IMR-90 (cell line): ENCODE measurements at regions not wholly inside any gene's neighbourhood (a gene's known extent, or its start where the extent isn't known, plus 50 kb on each side); places are given as distances from the start of the nearest gene placed in this dataset.

ENCODE experiments used
- ATAC-seq: fragments of 200-7000 bp; cut with Tn5 transposase; 2 replicates; pipeline ENCODE4 v1.9.1; 2020; ENCODE audit warnings: low read depth, mild to moderate bottlenecking, moderate library complexity
- BruUV-seq: library from RNA; stranded (reverse); fragments of 400-500 nt; replicated peaks from 2 replicates; lab custom pipeline; 2021; lab: Mats Ljungman, UMichigan
- CTCF ChIA-PET: fragments of 300-600 bp; formaldehyde crosslinking; extraction: SDS; loops from one replicate; lab custom pipeline; 2021; ENCODE audit warnings: antibody characterized with exemption; lab: Yijun Ruan, JAX
- POLR2A ChIA-PET: fragments of 300-600 bp; sonication (Branson Sonifier 250); formaldehyde crosslinking; loops from one replicate; lab custom pipeline; 2022; ENCODE audit warnings: antibody characterized with exemption; ENCODE audit not compliant: unreplicated experiment; lab: Charles Lee
- DNase-seq: peaks from one replicate; pipeline ENCODE4 v3.0.0; 2013
- H2AFZ ChIP-seq: replicated peaks from 2 replicates; pipeline ENCODE3; 2013; ENCODE audit warnings: low read length, mild to moderate bottlenecking; ENCODE audit not compliant: poor library complexity
- H2AK5ac ChIP-seq: 2 replicates; pipeline ENCODE4 v1.6.1; 2013; ENCODE audit warnings: low read depth, low read length, inconsistent platforms
- H2AK9ac ChIP-seq: replicated peaks from 2 replicates; pipeline ENCODE3; 2013; ENCODE audit warnings: mild to moderate bottlenecking, low read depth, low read length, moderate library complexity; ENCODE audit not compliant: poor library complexity
- H2BK120ac ChIP-seq: 2 replicates; pipeline ENCODE4 v1.6.1; 2013; ENCODE audit warnings: low read depth, low read length, inconsistent platforms
- H2BK15ac ChIP-seq: 3 replicates; pipeline ENCODE4 v1.6.1; 2013; ENCODE audit warnings: low read depth, low read length, inconsistent platforms
- H2BK20ac ChIP-seq: 2 replicates; pipeline ENCODE4 v1.6.1; 2013; ENCODE audit warnings: low read depth, mild to moderate bottlenecking, inconsistent platforms, low read length, moderate library complexity
- H2BK5ac ChIP-seq: 2 replicates; pipeline ENCODE4 v1.6.1; 2013; ENCODE audit warnings: mild to moderate bottlenecking, low read depth, low read length, inconsistent platforms; ENCODE audit not compliant: poor library complexity, severe bottlenecking
- H3K14ac ChIP-seq: replicated peaks from 2 replicates; pipeline ENCODE4 v1.6.1; 2013; ENCODE audit warnings: low read depth, low read length, inconsistent platforms
- H3K18ac ChIP-seq: 2 replicates; pipeline ENCODE4 v1.6.1; 2013; ENCODE audit warnings: low read depth, low read length, control low read depth
- H3K23ac ChIP-seq: 2 replicates; pipeline ENCODE4 v1.6.1; 2013; ENCODE audit warnings: low read depth, low read length, inconsistent platforms
- H3K27ac ChIP-seq: 2 replicates; pipeline ENCODE4 v1.5.1; 2013; ENCODE audit warnings: mild to moderate bottlenecking, control low read depth, low read length; ENCODE audit not compliant: insufficient read depth
- H3K27me3 ChIP-seq: 2 replicates; pipeline ENCODE4 v1.6.1; 2013; ENCODE audit warnings: low read length; ENCODE audit not compliant: control insufficient read depth, insufficient read depth
- H3K36me3 ChIP-seq: 2 replicates; pipeline ENCODE4 v1.6.1; 2013; ENCODE audit warnings: low read length, mixed read lengths; ENCODE audit not compliant: control insufficient read depth, insufficient read depth
- H3K4ac ChIP-seq: 2 replicates; pipeline ENCODE4 v1.6.1; 2013; ENCODE audit warnings: low read depth, low read length, inconsistent platforms
- H3K4me1 ChIP-seq: 2 replicates; pipeline ENCODE4 v1.6.1; 2013; ENCODE audit warnings: low read length, mixed read lengths; ENCODE audit not compliant: control insufficient read depth, insufficient read depth
- H3K4me2 ChIP-seq: 2 replicates; pipeline ENCODE4 v1.6.1; 2013; ENCODE audit warnings: low read depth, mild to moderate bottlenecking, control low read depth, low read length, moderate library complexity
- H3K4me3 ChIP-seq: 2 replicates; pipeline ENCODE4 v1.5.1; 2013; ENCODE audit warnings: low read depth, mild to moderate bottlenecking, control low read depth, low read length, moderate library complexity; ENCODE audit not compliant: insufficient read depth
- H3K56ac ChIP-seq: 2 replicates; pipeline ENCODE4 v1.6.1; 2013; ENCODE audit warnings: low read length, inconsistent platforms; ENCODE audit not compliant: insufficient read depth; ENCODE audit errors: extremely low read depth
- H3K79me1 ChIP-seq, 2 experiments: 2 replicates each; pipeline ENCODE4 v1.6.1; 2013; ENCODE audit warnings: low read length in 2 of 2, inconsistent platforms in 1 of 2, low read depth in 1 of 2
- H3K9ac ChIP-seq: 2 replicates; pipeline ENCODE4 v1.6.1; 2013; ENCODE audit warnings: low read depth, low read length, control low read depth
- H3K9me1 ChIP-seq: 2 replicates; pipeline ENCODE4 v1.6.1; 2013; ENCODE audit warnings: low read length, inconsistent platforms; ENCODE audit not compliant: insufficient read depth
- H3K9me3 ChIP-seq: 2 replicates; pipeline ENCODE4 v1.6.1; 2013; ENCODE audit warnings: low read length; ENCODE audit not compliant: control insufficient read depth, insufficient read depth
- H4K20me1 ChIP-seq: 2 replicates; pipeline ENCODE4 v1.6.1; 2013; ENCODE audit warnings: low read length, inconsistent platforms; ENCODE audit not compliant: insufficient read depth
- H4K5ac ChIP-seq: 2 replicates; pipeline ENCODE4 v1.6.1; 2013; ENCODE audit warnings: mild to moderate bottlenecking, low read depth, low read length, control low read depth
- H4K8ac ChIP-seq, 2 experiments: 2 replicates each; pipeline ENCODE4 v1.6.1; 2013; ENCODE audit warnings: low read depth in 2 of 2, low read length in 2 of 2, control low read depth in 1 of 2, inconsistent platforms in 1 of 2
- H4K91ac ChIP-seq: 2 replicates; pipeline ENCODE4 v1.6.1; 2013; ENCODE audit warnings: low read depth, low read length, inconsistent platforms; ENCODE audit not compliant: insufficient read depth
- BHLHE40 ChIP-seq: fragments of 150-350 bp; IDR thresholded peaks from 2 replicates; pipeline ENCODE4 v1.6.1; 2016; ENCODE audit warnings: mild to moderate bottlenecking, low read depth, low read length
- CEBPB ChIP-seq: IDR thresholded peaks from 2 replicates; pipeline ENCODE4 v1.6.1; 2012; ENCODE audit warnings: low read depth, low read length, improper control_type of control experiment
- CHD1 ChIP-seq: IDR thresholded peaks from 2 replicates; pipeline ENCODE4 v1.6.1; 2012; ENCODE audit warnings: low read depth, low read length, improper control_type of control experiment
- CTCF ChIP-seq: conservative IDR thresholded peaks from 2 replicates; pipeline ENCODE4 v1.5.1; 2012; ENCODE audit warnings: mild to moderate bottlenecking, low read depth, low read length, improper control_type of control experiment
- FOS ChIP-seq: fragments of 150-350 bp; IDR thresholded peaks from 2 replicates; pipeline ENCODE4 v1.6.1; 2016; ENCODE audit warnings: low read depth, low read length
- MAFK ChIP-seq: IDR thresholded peaks from 2 replicates; pipeline ENCODE4 v1.6.1; 2012; ENCODE audit warnings: low read depth, low read length, improper control_type of control experiment
- MAZ ChIP-seq: IDR thresholded peaks from 2 replicates; pipeline ENCODE4 v1.6.1; 2012; ENCODE audit warnings: low read depth, mild to moderate bottlenecking, low read length, improper control_type of control experiment, moderate library complexity, borderline replicate concordance
- MXI1 ChIP-seq: IDR thresholded peaks from 2 replicates; pipeline ENCODE4 v1.6.1; 2012; ENCODE audit warnings: low read depth, mild to moderate bottlenecking, low read length, moderate library complexity, borderline replicate concordance
- NFE2L2 ChIP-seq: fragments of 150-350 bp; IDR thresholded peaks from 2 replicates; pipeline ENCODE4 v1.6.1; 2016; ENCODE audit warnings: low read depth, mild to moderate bottlenecking, low read length
- POLR2A ChIP-seq: IDR thresholded peaks from 2 replicates; pipeline ENCODE4 v1.6.1; 2012; ENCODE audit warnings: mild to moderate bottlenecking, low read depth, low read length
- RAD21 ChIP-seq: IDR thresholded peaks from 2 replicates; pipeline ENCODE4 v1.6.1; 2012; ENCODE audit warnings: low read length, improper control_type of control experiment
- RCOR1 ChIP-seq: IDR thresholded peaks from 2 replicates; pipeline ENCODE4 v1.6.1; 2012; ENCODE audit warnings: mild to moderate bottlenecking, low read length, improper control_type of control experiment; ENCODE audit not compliant: insufficient replicate concordance
- RFX5 ChIP-seq: IDR thresholded peaks from 2 replicates; pipeline ENCODE4 v1.8.0; 2012; ENCODE audit warnings: low read depth, mild to moderate bottlenecking, low read length, moderate library complexity
- SMC3 ChIP-seq: fragments of 150-350 bp; IDR thresholded peaks from 2 replicates; pipeline ENCODE4 v1.6.1; 2016; ENCODE audit warnings: low read depth, mild to moderate bottlenecking, antibody characterized with exemption, low read length, moderate library complexity
- WGBS, 2 experiments: methylation state at CpG; one replicate each; pipeline versions ENCODE4 v1.1.5 to v1.1.7; 2013; ENCODE audit warnings: missing lambda C conversion rate in 2 of 2; ENCODE audit not compliant: insufficient read length in 1 of 2; ENCODE audit errors: extremely low coverage in 2 of 2; 5-methylcytosine and 5-hydroxymethylcytosine counted together
- dilution Hi-C: fragments of 300-500 bp; cut with HindIII; formaldehyde crosslinking; loops from one replicate; pipeline ENCODE4 v1.14.3; 2018; ENCODE audit warnings: low sequenced_read_pairs; ENCODE audit not compliant: unreplicated experiment
- in situ Hi-C: fragments of 300-500 bp; cut with MboI; formaldehyde crosslinking; loops from 3 replicates; pipeline ENCODE4 v1.14.3; 2019; ENCODE audit warnings: low sequenced_read_pairs, inconsistent platforms, mixed read lengths
- intact Hi-C: fragments of 100-400 bp; cut with micrococcal nuclease; formaldehyde crosslinking; loops from 2 replicates; pipeline ENCODE4 v1.10.0; 2022
- TF ChIP-seq, protein P1 (sequence below): fragments of 150-350 bp; IDR thresholded peaks from 2 replicates; pipeline ENCODE4 v1.6.1; 2016; ENCODE audit warnings: low read depth, mild to moderate bottlenecking, low read length, moderate library complexity, borderline replicate concordance
- TF ChIP-seq, protein P2 (sequence below): fragments of 150-350 bp; IDR thresholded peaks from 2 replicates; pipeline ENCODE4 v1.6.1; 2017; ENCODE audit warnings: mild to moderate bottlenecking, antibody characterized with exemption, low read length, low read depth

- intact Hi-C loops: no loop called here
- dilution Hi-C loops: no loop called here
- H3K36me3 ChIP-seq: no peaks in the 10 kb centered on the region
Measured at GRCh38 chr9:80522465-80522864, 950.7 kb downstream of the TLE4 start.

More at GRCh38 chr9:80522465-80522864, 950.7 kb downstream of the TLE4 start:
- no peak overlapping the region for H3K4ac ChIP-seq
- no peaks in the 10 kb centered on the region for H3K4me1 ChIP-seq
- peak; percentile 59 for ATAC-seq
- H2BK15ac ChIP-seq: no peak overlapping the region
- H4K20me1 ChIP-seq: no peaks in the 10 kb centered on the region
- WGBS, 2 experiments: no CpG with 5 or more reads among the region's 3 CpGs
- no peak overlapping the region for H4K5ac ChIP-seq
- H3K27ac ChIP-seq: no peak overlapping the region
- H2BK5ac ChIP-seq: no peak overlapping the region
- no peak overlapping the region for H3K18ac ChIP-seq
- no peak overlapping the region for H3K4me3 ChIP-seq
- ChIA-PET CTCF (no interaction called here), POLR2A (no interaction called here)
- no peak overlapping the region for H2AK9ac ChIP-seq
- H3K56ac ChIP-seq: no peak overlapping the region
- no peak overlapping the region for H2BK20ac ChIP-seq
- no peak overlapping the region for H4K8ac ChIP-seq
- H3K27me3 ChIP-seq: no peaks in the 10 kb centered on the region
- H3K23ac ChIP-seq: no peak overlapping the region
- no peaks in the 10 kb centered on the region for H3K9me1 ChIP-seq
- BruUV-seq: no TSS peak
- H3K9ac ChIP-seq: no peak overlapping the region
- DNase-seq: peak; percentile 11
- no peak overlapping the region for H2AFZ ChIP-seq
- TF ChIP-seq CTCF (no peak), NFE2L2 (no peak), RAD21 (no peak), MAFK (no peak), MAZ (no peak), CHD1 (no peak), FOS (no peak), RFX5 (no peak), BHLHE40 (no peak), MXI1 (no peak), POLR2A (no peak), CEBPB (no peak), RCOR1 (no peak), SMC3 (no peak)
- TF ChIP-seq, protein P1, sequence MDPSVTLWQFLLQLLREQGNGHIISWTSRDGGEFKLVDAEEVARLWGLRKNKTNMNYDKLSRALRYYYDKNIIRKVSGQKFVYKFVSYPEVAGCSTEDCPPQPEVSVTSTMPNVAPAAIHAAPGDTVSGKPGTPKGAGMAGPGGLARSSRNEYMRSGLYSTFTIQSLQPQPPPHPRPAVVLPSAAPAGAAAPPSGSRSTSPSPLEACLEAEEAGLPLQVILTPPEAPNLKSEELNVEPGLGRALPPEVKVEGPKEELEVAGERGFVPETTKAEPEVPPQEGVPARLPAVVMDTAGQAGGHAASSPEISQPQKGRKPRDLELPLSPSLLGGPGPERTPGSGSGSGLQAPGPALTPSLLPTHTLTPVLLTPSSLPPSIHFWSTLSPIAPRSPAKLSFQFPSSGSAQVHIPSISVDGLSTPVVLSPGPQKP: no peak
- TF ChIP-seq, protein P2, sequence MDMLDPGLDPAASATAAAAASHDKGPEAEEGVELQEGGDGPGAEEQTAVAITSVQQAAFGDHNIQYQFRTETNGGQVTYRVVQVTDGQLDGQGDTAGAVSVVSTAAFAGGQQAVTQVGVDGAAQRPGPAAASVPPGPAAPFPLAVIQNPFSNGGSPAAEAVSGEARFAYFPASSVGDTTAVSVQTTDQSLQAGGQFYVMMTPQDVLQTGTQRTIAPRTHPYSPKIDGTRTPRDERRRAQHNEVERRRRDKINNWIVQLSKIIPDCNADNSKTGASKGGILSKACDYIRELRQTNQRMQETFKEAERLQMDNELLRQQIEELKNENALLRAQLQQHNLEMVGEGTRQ: no peak
- 0 out of 2 replicates have a peak, but pooled peaks cover 4% of the 10 kb centered on the region for H3K9me3 ChIP-seq
- in situ Hi-C loops: no loop called here
- H3K4me2 ChIP-seq: no peak overlapping the region
- no peak overlapping the region; the same call in 1 of the 2 replicates for H4K91ac ChIP-seq
- H3K14ac ChIP-seq: no peak overlapping the region
- peak overlapping the region; percentile 13; the same call in 1 of the 2 replicates for H2BK120ac ChIP-seq
- no peak overlapping the region for H2AK5ac ChIP-seq
- no peaks in the 10 kb centered on the region for H3K79me1 ChIP-seq
